Activated effector memory CD4-positive, alpha-beta T cell treated with anti-CD3 and anti-CD28 coated beads, Interleukin-2, amount 50 U/mL, for 16 hours (primary cell): ENCODE measurements at regions not wholly inside any gene's neighbourhood (a gene's known extent, or its start where the extent isn't known, plus 50 kb on each side); places are given as distances from the start of the nearest gene placed in this dataset.

Experiments
- DNase-seq: peaks from one replicate; pipeline ENCODE4 v3.0.0-alpha.2; 2020

- DNase-seq, result no peak
Observed at GRCh38 chr20:40738976-40739375, 49.9 kb upstream of the MAFB start.

GRCh38 chr20:40739841-40740240, 50.8 kb upstream of the MAFB start:
- no peak for DNase-seq

- peak; percentile 70 for DNase-seq
Observed at GRCh38 chr20:40741507-40742106, 52.6 kb upstream of the MAFB start.

GRCh38 chr20:40743141-40743775, 54.2 kb upstream of the MAFB start:
- no peak for DNase-seq

- DNase-seq, result no peak
Observed at GRCh38 chr20:40744072-40744817, 55.2 kb upstream of the MAFB start.

- no peak for DNase-seq
Observed at GRCh38 chr20:40744818-40745175, 55.8 kb upstream of the MAFB start.

GRCh38 chr20:40746251-40746650, 57.2 kb upstream of the MAFB start:
- DNase-seq, result no peak

- DNase-seq, result no peak
Observed at GRCh38 chr20:40748182-40748581, 59.1 kb upstream of the MAFB start.

GRCh38 chr20:40749985-40750506, 61.0 kb upstream of the MAFB start:
- no peak for DNase-seq

GRCh38 chr20:40750541-40751035, 61.6 kb upstream of the MAFB start:
- no peak for DNase-seq

- DNase-seq, result no peak
Observed at GRCh38 chr20:40753472-40753871, 64.4 kb upstream of the MAFB start.

- DNase-seq, result no peak
Observed at GRCh38 chr20:40754339-40754943, 65.4 kb upstream of the MAFB start.

- DNase-seq, result no peak
Observed at GRCh38 chr20:40757087-40757486, 68.1 kb upstream of the MAFB start.

GRCh38 chr20:40758790-40759189, 69.8 kb upstream of the MAFB start:
- no peak for DNase-seq

GRCh38 chr20:40760399-40760798, 71.4 kb upstream of the MAFB start:
- no peak for DNase-seq

GRCh38 chr20:40763646-40764295, 74.7 kb upstream of the MAFB start:
- no peak for DNase-seq

GRCh38 chr20:40765814-40766480, 76.9 kb upstream of the MAFB start:
- no peak for DNase-seq

GRCh38 chr20:40766790-40767614, 78.0 kb upstream of the MAFB start:
- DNase-seq, result no peak

GRCh38 chr20:40767615-40767924, 78.5 kb upstream of the MAFB start:
- no peak for DNase-seq

GRCh38 chr20:40768105-40768504, 79.1 kb upstream of the MAFB start:
- no peak for DNase-seq

GRCh38 chr20:40769677-40770285, 80.7 kb upstream of the MAFB start:
- no peak for DNase-seq
